Hematopoietic multipotent progenitor cell treated with erythropoietin and hydrocortisone succinate and interleukin-3 and kit ligand, for 6 days (in vitro differentiated cells): ENCODE measurements at regions not wholly inside any gene's neighbourhood (a gene's known extent, or its start where the extent isn't known, plus 50 kb on each side); places are given as distances from the start of the nearest gene placed in this dataset.
"Not testable (repeated sequence)": the region's sequence is repeated elsewhere in the genome, so short reads cannot be mapped to it uniquely, and the experiment has no call there.

Experiments used
- DNase-seq: peaks from one replicate; pipeline ENCODE4 v3.0.0-alpha.2; 2015

- DNase-seq: no peak
Observed at GRCh38 chr14:23763394-23763793, 127.2 kb downstream of the DHRS2 start.

DNA sequence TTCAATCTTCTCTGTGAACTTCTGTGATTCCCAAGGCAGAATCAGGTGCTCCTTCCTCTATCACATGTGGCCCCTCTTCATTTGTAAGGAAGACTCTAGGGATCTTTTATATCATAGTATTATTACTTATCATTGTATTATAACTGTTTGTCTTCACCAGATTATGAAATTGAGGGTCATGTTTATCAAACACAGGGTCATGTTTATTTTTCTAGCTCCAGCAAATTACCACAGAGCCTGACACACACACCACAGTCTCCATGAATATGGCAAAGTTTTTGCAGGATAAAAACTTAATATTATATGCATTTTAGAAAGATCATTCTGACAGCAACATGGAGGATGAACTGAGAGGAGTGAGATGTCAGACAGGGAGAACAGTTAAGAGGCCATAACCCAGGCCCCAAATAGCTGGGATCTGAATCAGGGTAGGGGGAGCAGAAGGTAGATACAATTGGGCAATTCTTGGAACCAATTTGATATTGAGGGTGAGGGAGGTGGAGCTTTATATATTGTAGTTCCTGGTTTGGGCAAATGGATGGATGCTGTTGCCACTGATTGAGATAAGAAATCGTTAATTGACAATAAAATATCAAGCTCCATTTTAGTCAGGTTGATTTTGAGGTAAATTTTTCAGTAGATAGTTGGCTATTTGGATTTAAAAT, 130.7 kb downstream of the DHRS2 start:
- DNase-seq: no peak

DNA sequence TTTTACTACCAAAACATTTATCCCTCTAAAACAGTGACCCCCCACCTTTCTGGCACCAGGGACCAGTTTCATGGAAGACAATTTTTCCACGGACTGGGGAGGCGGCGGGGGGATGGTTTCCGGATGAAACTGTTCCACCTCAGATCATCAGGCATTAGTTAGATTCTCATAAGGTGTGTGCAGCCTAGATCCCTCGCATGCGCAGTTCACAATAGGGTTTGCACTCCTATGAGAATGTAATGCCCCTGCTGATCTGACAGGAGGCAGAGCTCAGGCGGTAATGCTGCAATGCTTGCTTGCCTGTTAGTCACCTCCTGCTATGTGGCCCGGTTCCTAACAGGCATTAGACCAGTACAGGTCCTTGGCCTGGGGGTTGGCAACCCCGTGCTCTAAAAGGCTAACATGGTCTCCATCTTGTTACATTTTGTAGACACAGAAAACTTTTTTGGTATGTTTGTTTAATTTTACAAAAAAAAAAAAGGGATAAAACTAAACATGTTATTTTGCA, 133.1 kb downstream of the DHRS2 start:
- not testable (repeated sequence) for DNase-seq

GRCh38 chr14:23773981-23774380, 137.8 kb downstream of the DHRS2 start:
- no peak for DNase-seq

DNA sequence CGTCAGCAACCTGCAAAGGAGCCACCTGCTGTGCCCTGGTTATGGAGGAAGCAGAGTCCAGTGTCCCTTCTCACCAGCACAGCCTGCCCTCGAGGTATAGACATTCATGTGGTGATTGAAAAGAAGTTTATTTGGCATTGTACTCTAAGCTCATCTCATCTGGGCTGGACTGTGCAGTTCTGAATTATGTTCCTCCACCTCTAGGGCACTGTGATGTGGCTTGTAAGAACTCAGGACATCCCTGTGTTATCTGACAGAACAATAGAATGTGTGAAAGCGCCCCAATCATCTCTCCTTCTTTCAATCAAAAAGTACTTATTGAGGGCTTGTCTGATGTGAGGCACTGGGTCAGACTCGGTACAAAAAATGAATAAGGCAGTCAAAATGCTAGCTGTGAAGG, 140.1 kb downstream of the DHRS2 start:
- no peak for DNase-seq

- DNase-seq: no peak
Observed at GRCh38 chr14:23785208-23785607, 149.0 kb downstream of the DHRS2 start.

DNA sequence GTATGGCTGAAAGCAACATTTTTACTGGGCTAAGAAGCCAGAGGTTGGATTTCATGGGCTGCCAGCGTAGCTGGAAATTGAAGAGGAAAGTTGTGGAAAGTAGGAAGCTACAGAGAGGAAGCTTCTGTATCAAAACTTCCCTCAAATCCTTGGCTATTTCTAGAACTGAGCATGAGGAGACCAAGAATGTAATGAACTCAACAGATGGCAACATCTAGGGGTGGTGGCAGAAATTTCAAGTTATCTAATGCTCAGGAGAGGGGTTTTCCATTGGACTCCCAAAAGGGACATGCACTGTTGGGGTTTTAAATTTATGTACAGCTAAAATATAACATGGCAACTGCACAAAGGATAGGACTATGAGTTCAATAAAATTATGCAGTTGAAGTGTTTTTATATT, 151.3 kb downstream of the DHRS2 start:
- no peak for DNase-seq

DNA sequence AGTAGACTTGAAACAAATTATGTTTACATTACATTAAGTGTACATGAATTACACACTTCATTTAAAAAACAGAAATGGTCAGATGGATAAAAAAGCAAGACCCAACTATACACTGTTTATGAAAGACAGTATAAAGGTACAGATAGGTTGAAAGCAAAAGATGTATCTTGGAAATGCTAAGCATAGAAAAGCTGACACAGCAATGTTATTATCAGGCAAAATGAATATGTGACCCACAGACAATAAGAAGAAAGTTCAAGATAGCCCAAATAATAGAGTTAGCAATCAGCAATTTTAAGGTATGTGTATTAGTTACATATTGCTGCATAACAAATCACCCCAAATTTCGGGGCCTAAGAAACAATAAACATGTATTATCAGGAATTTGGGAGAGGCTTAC, 153.5 kb downstream of the DHRS2 start:
- DNase-seq: no peak

GRCh38 chr14:23793532-23793931, 157.4 kb downstream of the DHRS2 start:
- DNase-seq: no peak

GRCh38 chr14:23800811-23801210, 152.8 kb upstream of the DHRS4 start:
- DNase-seq: no peak

DNA sequence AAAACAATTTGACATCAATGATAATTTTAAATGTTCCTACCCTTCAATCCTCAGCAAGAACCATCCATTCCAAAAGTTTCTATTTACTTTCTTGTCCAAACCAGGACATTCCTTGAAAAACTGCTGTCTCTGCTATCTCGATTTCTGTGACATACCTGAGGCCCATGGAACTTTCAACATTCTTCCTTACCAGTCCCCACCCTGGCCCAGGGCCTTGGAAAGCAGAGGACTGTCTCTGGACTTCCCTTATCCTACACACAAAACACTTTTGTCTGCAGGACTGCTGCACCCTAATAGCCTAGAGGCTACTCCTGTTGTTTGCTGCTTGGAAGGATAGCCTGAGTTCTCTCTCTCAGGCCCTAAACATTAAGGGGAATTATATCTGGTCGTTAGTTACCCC, 151.8 kb upstream of the DHRS4 start:
- DNase-seq: no peak

DNA sequence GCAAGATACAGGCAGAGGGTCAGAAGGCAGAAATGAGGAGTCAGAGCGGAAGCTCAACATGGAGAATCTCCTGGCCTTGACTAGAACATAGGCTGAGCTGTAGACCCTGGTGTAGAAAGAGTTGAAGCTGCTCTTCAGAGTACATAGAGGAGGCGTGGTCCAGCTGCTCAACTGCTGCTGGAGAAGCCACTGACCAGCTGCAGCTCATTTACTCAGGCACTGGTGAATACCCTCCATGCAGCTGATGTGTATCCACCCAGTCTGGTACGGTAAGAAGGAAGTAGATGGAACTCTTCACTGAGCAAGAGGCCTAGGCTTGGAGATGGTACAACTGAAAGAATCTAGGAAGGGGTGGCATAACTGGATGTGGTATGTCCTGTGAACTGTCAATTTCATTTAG, 148.8 kb upstream of the DHRS4 start:
- no peak for DNase-seq

- no peak for DNase-seq
Observed at GRCh38 chr14:23805761-23806160, 147.8 kb upstream of the DHRS4 start.

GRCh38 chr14:23814527-23815256, 138.9 kb upstream of the DHRS4 start:
- no peak for DNase-seq

DNA sequence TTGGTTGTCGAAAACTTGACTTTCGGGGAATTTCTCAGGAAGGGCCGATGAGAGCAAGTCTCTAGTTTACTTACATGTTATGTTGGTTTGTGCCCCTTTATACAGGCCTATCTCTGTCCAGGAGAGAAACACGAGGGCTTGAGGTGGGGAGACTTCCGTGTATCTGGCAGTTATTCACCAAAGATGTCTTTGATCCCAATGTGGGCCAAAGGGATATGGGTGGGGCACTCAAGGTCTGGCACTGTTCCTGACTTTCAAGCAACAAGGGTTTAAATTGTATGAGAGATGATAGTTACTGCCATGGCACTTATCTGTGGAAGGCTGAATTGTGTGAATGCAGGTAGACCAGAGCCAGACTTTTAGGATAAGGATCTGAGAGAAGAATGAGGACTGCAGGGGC, 137.2 kb upstream of the DHRS4 start:
- DNase-seq: no peak

DNA sequence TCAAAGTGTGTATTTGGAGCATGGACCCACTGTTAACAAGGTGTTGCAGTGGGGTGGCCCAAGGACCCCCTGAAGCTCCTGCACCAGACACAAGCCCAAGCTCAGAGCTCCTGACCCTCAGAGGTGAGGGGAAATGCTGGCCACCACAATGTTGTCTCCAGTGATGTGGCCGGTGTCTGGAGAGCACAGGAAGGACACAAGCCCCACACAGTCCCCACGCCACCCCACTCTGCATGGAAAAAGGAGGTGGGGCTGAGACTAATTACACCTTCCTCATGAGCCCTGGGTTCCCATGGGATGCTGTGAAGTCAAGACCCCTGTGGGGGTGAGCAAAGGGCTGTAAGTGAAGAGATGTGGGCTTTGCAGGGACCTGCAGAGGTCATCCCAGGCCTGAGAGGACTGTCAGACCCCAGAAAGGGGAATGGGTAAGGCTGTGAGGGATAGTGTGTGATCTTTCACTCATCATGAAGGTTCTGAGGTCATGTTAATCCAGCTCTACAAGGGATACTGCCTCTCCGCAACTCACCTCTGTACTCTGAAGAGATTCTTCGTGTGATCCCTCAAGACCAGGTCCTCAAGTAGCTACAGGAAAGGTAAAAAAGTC, 136.3 kb upstream of the DHRS4 start:
- DNase-seq: no peak

DNA sequence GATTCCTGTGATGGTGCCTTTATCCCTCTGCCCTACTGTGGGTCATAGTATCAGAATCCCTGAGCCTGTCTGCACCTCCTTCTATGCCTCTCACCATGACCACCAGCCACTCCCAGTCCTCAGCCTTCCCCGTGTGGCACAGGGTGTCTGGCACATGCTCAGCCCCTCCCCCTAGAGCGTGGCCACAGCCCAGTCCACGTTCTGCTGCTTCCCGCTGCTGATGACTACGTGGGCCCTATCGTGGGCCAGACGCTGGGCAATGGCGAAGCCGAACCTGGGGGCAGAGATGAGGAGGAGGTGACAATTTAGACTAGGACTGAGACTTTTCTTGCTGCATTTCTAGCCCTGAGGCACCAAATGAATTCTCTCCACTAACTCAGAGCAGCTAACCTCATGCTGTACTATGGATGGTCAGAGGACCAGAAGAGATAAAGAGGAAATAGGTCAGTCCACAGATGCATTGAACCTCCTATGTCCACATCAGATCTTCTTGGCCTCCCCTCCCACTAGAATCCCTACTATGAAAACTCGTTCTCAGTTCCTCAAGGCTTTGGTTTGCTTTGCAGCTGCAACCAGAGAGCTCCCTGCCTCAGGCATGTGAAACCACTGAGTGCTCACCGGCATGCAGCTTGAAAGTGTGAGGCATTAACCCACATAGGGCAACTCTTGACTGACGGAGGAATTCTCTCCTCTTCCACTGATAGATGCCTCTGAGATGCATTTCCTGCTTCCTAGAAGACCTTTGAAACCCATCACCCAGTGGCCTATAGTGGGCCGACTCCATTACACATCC, 126.3 kb upstream of the DHRS4 start:
- DNase-seq: no peak

GRCh38 chr14:23828001-23828400, 125.6 kb upstream of the DHRS4 start:
- no peak for DNase-seq

DNA sequence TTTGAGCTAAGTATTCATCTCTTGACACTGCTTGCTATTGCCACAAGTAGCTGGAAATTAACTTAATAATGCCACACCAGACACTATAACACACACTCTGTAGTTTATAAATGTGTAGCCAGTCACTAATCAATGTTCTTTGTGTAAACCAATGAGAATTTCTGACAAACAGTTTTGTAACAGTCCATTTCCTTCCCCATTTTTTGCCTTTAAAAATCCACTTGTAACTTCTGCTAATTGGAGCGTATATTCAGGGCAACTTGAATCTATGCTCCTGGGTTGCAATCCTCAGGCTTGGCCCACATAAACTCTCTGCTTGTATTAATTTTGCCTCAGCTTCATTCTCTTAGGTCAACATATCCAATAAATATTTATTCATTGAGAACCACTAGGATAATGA, 125.0 kb upstream of the DHRS4 start:
- DNase-seq: peak; percentile 45

DNA sequence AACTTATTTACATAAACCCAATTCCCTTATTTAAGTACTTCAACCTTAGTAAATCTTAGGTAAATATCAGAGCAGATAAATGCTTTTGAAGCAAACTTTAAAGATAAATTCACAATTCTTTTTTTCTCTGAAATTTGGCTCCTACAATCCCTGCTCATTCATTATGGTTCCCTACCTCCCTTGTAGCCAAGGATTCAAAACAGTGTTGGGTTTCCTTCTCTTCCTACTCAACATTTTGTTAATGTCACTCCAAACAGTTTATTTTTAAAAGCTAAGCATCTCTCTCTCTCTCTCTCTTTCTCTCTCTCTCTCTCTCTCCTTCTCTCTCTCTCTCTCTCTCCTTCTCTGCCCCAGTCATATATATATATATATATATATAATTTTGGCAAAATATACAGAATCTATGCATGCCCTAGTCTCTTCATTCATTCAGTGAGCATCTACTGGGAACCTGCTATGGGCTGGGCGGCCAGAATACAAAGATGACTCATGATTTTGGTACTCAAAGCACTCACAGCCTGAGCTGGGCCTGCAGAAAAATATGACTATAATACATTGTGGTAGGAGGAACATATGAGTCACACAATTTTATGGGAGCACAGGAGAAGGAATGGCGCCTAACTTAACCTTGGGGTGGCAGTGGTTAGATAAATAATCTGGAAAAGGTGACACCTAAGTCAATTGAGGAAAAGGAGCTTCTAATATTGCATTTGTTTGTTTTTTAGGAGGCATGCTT, 123.7 kb upstream of the DHRS4 start:
- no peak for DNase-seq

DNA sequence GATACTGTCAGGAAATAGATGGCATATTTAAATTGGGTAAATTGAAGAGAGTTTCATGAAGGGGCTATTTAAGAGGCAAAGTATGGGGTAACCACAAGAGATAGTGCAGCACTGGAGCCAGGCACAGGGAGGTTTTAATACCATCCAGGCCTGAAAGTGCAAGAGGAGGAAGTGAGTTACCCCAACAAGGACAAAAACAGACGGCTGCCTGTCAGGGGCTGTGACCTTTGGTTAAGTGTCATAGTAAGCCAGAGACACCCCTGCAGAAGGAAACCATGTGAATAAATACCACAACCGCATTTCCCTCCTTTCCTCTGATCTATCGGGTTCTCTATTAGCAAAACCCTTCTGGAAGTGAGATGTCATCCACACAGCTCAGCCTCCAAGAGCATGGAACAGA, 122.0 kb upstream of the DHRS4 start:
- DNase-seq: peak; percentile 41

DNA sequence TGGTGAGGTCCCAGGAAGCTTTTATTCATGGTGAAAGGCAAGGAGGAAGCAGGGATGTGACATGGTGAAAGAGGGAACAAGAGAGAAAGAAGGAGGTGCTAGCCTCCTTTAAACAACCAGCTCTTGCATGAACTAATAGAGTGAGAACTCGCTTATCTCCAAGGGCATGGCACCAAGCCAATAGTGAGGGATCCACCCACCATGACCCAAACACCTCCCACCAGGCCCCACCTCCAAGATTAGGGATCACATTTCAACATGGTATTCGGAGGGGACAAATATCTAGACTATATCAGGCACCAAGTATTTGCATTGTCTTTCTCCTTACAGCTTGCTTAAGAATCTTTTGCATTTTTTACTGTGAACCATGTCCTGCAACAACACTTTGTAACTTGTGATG, 91.9 kb upstream of the DHRS4 start:
- DNase-seq: peak; percentile 65

DNA sequence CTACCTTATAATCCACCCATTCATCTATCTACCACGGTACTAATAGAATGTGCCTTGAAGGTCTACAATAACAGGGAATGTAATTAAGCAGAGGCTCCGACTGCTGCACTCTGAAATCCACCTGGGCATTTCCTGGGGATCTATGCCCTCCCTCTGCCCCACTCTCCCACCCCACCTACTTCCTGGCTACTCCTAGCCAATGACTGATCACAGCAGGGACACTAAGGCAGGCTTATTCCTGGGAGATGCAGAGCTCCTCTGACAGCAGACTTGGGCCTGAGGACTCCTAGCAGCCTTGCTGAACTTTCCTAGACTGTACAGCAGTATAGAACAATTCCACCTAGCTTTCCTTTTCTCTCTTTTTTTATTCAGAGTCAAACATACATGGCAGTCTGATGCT, 91.1 kb upstream of the DHRS4 start:
- no peak for DNase-seq
